CD14-positive monocyte (primary cell): ENCODE measurements at regions not wholly inside any gene's neighbourhood (a gene's known extent, or its start where the extent isn't known, plus 50 kb on each side); places are given as distances from the start of the nearest gene placed in this dataset.

ENCODE experiments used
- DNase-seq, 3 donors: peaks; one replicate each; pipeline ENCODE4 v3.0.0-alpha.2; 2011 to 2022
- H2AFZ ChIP-seq: 2 replicates; pipeline ENCODE4 v1.6.0; 2012; ENCODE audit warnings: mild to moderate bottlenecking, low read depth, low read length, inconsistent platforms; ENCODE audit not compliant: insufficient read depth, poor library complexity, severe bottlenecking
- H3K27ac ChIP-seq, 2 donors: 1 replicate in 1 of 2; 2 replicates in 1 of 2; pipeline ENCODE4 v1.5.1; 2012 to 2013; ENCODE audit warnings: low read length in 2 of 2, control low read depth in 1 of 2, inconsistent platforms in 1 of 2, low read depth in 1 of 2, mild to moderate bottlenecking in 1 of 2
- H3K27me3 ChIP-seq, 2 donors: one replicate each; pipeline versions ENCODE4 v1.6.0 to v1.6.1; 2011 to 2013; ENCODE audit warnings: low read length in 2 of 2; ENCODE audit not compliant: control insufficient read depth in 2 of 2, insufficient read depth in 2 of 2
- H3K36me3 ChIP-seq, 2 donors: replicated peaks in 1 of 2; 1 replicate in 1 of 2; 2 replicates in 1 of 2; pipeline versions ENCODE4 v1.5.1 to v1.6.1; 2012 to 2013; ENCODE audit warnings: low read length in 2 of 2, control low read depth in 1 of 2, inconsistent platforms in 1 of 2, mild to moderate bottlenecking in 1 of 2; ENCODE audit not compliant: insufficient read depth in 2 of 2, control insufficient read depth in 1 of 2
- H3K4me1 ChIP-seq, 2 donors: 1 replicate in 1 of 2; 2 replicates in 1 of 2; pipeline versions ENCODE4 v1.5.1 to v1.6.1; 2012 to 2013; ENCODE audit warnings: low read length in 2 of 2, control low read depth in 1 of 2, inconsistent platforms in 1 of 2, mild to moderate bottlenecking in 1 of 2, moderate library complexity in 1 of 2; ENCODE audit not compliant: insufficient read depth in 2 of 2, control insufficient read depth in 1 of 2
- H3K4me2 ChIP-seq: replicated peaks from 2 replicates; pipeline ENCODE3; 2012; ENCODE audit warnings: low read length, moderate library complexity, mild to moderate bottlenecking; ENCODE audit not compliant: poor library complexity, severe bottlenecking; ENCODE audit errors: extremely low read depth
- H3K4me3 ChIP-seq, 3 experiments: fragments of 200-600 bp in 1 of 3; sonication (generic) in 1 of 3; replicated peaks in 1 of 3; 1 replicate in 2 of 3; 2 replicates in 1 of 3; pipeline ENCODE4 v1.5.1; 2011 to 2013; ENCODE audit warnings: low read length in 3 of 3, mild to moderate bottlenecking in 3 of 3, control low read depth in 2 of 3, low read depth in 2 of 3, inconsistent platforms in 1 of 3, moderate library complexity in 1 of 3
- H3K79me2 ChIP-seq: 2 replicates; pipeline ENCODE4 v1.6.0; 2012; ENCODE audit warnings: mild to moderate bottlenecking, control low read depth, inconsistent platforms, low read length, moderate library complexity; ENCODE audit not compliant: insufficient read depth
- H3K9ac ChIP-seq: 2 replicates; pipeline ENCODE4 v1.6.0; 2017; ENCODE audit warnings: low read length, mild to moderate bottlenecking; ENCODE audit not compliant: insufficient read depth, poor library complexity, severe bottlenecking
- H3K9me3 ChIP-seq, 2 donors: replicated peaks in 1 of 2; 1 replicate in 1 of 2; 2 replicates in 1 of 2; pipeline versions ENCODE4 v1.5.1 to v1.6.1; 2012 to 2013; ENCODE audit warnings: low read length in 2 of 2, control low read depth in 1 of 2; ENCODE audit not compliant: control insufficient read depth in 1 of 2, insufficient read depth in 1 of 2
- H4K20me1 ChIP-seq: 2 replicates; pipeline ENCODE4 v1.6.0; 2012; ENCODE audit warnings: mild to moderate bottlenecking, low read length, control low read depth, moderate library complexity; ENCODE audit not compliant: insufficient read depth
- H3K27ac Mint-ChIP-seq, 7 donors: one replicate each; pipeline ENCODE4 v1.8.0; 2020; ENCODE audit warnings: mild to moderate bottlenecking in 7 of 7, mixed read lengths in 7 of 7, moderate library complexity in 6 of 7, inconsistent platforms in 2 of 7
- H3K27me3 Mint-ChIP-seq, 3 donors: one replicate each; pipeline ENCODE4 v1.8.0; 2021 to 2022; ENCODE audit warnings: low read depth in 3 of 3, mild to moderate bottlenecking in 3 of 3, mixed read lengths in 3 of 3, moderate library complexity in 3 of 3, inconsistent platforms in 1 of 3
- H3K36me3 Mint-ChIP-seq, 2 donors: one replicate each; pipeline ENCODE4 v1.8.0; 2020; ENCODE audit warnings: mixed read lengths in 2 of 2, inconsistent platforms in 1 of 2, mild to moderate bottlenecking in 1 of 2
- H3K4me1 Mint-ChIP-seq: one replicate; pipeline ENCODE4 v1.8.0; 2020; ENCODE audit warnings: mild to moderate bottlenecking, mixed read lengths
- H3K4me3 Mint-ChIP-seq, 2 donors: one replicate each; pipeline ENCODE4 v1.8.0; 2020; ENCODE audit warnings: mild to moderate bottlenecking in 2 of 2, mixed read lengths in 2 of 2, moderate library complexity in 1 of 2
- H3K9me3 Mint-ChIP-seq, 7 donors: one replicate each; pipeline ENCODE4 v1.8.0; 2020 to 2022; ENCODE audit warnings: mixed read lengths in 7 of 7, mild to moderate bottlenecking in 6 of 7, moderate library complexity in 6 of 7, inconsistent platforms in 2 of 7
- WGBS: methylation state at CpG from one replicate; pipeline ENCODE4 v1.1.5; 2013; ENCODE audit warnings: missing lambda C conversion rate; ENCODE audit not compliant: insufficient coverage; 5-methylcytosine and 5-hydroxymethylcytosine counted together
- intact Hi-C, 2 donors: fragments of 100-400 bp; cut with micrococcal nuclease; formaldehyde crosslinking; loops; one replicate each; pipeline versions ENCODE4 v1.15.0 to v1.15.1; 2023
- TF ChIP-seq, protein P1 (sequence below): fragments of 200-600 bp; IDR thresholded peaks from one replicate; pipeline ENCODE4 v1.8.0; 2022; ENCODE audit warnings: antibody characterized with exemption, mild to moderate bottlenecking

DNA sequence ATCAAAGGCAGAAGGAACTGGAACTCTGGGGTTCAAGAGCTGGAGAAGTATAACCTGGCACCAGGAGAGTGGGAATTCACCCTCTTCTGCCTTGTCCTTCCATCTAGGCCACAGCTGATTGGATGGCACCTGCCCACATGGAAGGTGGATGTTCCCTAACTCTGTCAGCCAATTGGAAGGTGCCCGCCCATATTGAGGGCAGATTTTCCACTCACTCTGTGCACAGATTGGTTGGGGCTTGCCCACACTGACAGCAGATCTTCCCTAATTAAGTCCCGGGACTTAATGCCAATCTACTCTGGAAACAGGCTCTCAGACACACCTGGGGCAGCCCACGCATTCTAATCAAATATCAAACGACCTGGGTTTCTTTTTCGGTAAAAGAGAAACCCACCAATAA is 1142.3 kb upstream of the CELF2 start:
- TF ChIP-seq, protein P1, sequence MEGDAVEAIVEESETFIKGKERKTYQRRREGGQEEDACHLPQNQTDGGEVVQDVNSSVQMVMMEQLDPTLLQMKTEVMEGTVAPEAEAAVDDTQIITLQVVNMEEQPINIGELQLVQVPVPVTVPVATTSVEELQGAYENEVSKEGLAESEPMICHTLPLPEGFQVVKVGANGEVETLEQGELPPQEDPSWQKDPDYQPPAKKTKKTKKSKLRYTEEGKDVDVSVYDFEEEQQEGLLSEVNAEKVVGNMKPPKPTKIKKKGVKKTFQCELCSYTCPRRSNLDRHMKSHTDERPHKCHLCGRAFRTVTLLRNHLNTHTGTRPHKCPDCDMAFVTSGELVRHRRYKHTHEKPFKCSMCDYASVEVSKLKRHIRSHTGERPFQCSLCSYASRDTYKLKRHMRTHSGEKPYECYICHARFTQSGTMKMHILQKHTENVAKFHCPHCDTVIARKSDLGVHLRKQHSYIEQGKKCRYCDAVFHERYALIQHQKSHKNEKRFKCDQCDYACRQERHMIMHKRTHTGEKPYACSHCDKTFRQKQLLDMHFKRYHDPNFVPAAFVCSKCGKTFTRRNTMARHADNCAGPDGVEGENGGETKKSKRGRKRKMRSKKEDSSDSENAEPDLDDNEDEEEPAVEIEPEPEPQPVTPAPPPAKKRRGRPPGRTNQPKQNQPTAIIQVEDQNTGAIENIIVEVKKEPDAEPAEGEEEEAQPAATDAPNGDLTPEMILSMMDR, result no peak
- intact Hi-C loops, result no loop called here
- WGBS, result 92% methylated on average over 3 of the region's 5 CpGs
- H3K27ac ChIP-seq, result no peak overlapping the region
- Mint-ChIP-seq H3K27me3 (no peaks in the 10 kb centered on the region), H3K36me3 (no peaks in the 10 kb centered on the region), H3K4me3 (no peak overlapping the region), H3K9me3 (peaks cover 0 to 12% (median 8%) of the 10 kb centered on the region in 7 donors), H3K27ac (no peak overlapping the region), H3K4me1 (no peaks in the 10 kb centered on the region)
- peaks cover 4 to 10% of the 10 kb centered on the region in 2 donors for H3K9me3 ChIP-seq
- no peak for DNase-seq
- no peaks in the 10 kb centered on the region for H4K20me1 ChIP-seq
- no peak overlapping the region for H3K4me2 ChIP-seq
- no peak overlapping the region for H3K4me3 ChIP-seq
- H2AFZ ChIP-seq, result no peak overlapping the region
- H3K9ac ChIP-seq, result no peak overlapping the region
- H3K4me1 ChIP-seq, result no peaks in the 10 kb centered on the region
- H3K79me2 ChIP-seq, result no peaks in the 10 kb centered on the region
- H3K36me3 ChIP-seq, result no peaks in the 10 kb centered on the region
- H3K27me3 ChIP-seq, result no peaks in the 10 kb centered on the region

DNA sequence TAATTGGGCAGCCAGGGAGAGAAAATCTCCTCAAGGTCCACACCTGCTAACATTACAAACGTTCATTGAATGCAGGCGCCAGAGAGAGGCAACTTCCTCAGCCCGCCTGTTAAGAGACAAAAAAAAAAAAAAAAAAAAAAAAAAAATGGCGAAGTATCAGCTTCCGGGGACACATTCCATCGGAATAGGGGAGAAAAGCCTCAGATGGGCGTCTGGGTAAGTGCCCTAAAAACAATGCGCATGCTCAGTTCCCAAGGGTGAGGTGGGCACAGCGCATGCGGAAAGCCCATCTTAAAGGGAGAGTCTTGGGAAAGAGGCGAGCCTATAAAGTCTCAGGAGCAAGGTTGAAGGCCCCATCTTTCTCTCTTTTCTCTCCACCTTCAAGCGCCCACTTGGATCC is 1139.7 kb upstream of the CELF2 start:
- no peak overlapping the region for H3K4me3 Mint-ChIP-seq
- no peak overlapping the region for H3K27ac Mint-ChIP-seq
- peaks cover 4 to 10% of the 10 kb centered on the region in 2 donors for H3K9me3 ChIP-seq
- no peaks in the 10 kb centered on the region for H3K4me1 Mint-ChIP-seq
- H3K27ac ChIP-seq, result no peak overlapping the region
- H3K9ac ChIP-seq, result no peak overlapping the region
- H3K79me2 ChIP-seq, result no peaks in the 10 kb centered on the region
- TF ChIP-seq, protein P1, result no peak
- DNase-seq, result no peak
- H3K36me3 ChIP-seq, result no peaks in the 10 kb centered on the region
- H4K20me1 ChIP-seq, result no peaks in the 10 kb centered on the region
- H3K9me3 Mint-ChIP-seq, result peaks cover 0 to 12% (median 7%) of the 10 kb centered on the region in 7 donors
- no peaks in the 10 kb centered on the region for H3K4me1 ChIP-seq
- H3K4me2 ChIP-seq, result no peak overlapping the region
- intact Hi-C loops, result no loop called here
- H3K36me3 Mint-ChIP-seq, result no peaks in the 10 kb centered on the region
- no peak overlapping the region for H2AFZ ChIP-seq
- 94% methylated on average over 7 of the region's 12 CpGs for WGBS
- H3K27me3 ChIP-seq, result no peaks in the 10 kb centered on the region
- no peak overlapping the region for H3K4me3 ChIP-seq
- no peaks in the 10 kb centered on the region for H3K27me3 Mint-ChIP-seq
